ENCODE measurements at regions not wholly inside any gene's neighbourhood (a gene's known extent, or its start where the extent isn't known, plus 50 kb on each side); places are given as distances from the start of the nearest gene placed in this dataset.

- TF ChIP-seq CTCF (IDR thresholded peaks at IDR 0.05) (no peak), POLR2A (IDR thresholded peaks at IDR 0.05) (no peak)
Observed at GRCh38 chr9:99576876-99577275, 244.8 kb upstream of the NR4A3 start.
